GM10248 (cell line): ENCODE measurements at regions not wholly inside any gene's neighbourhood (a gene's known extent, or its start where the extent isn't known, plus 50 kb on each side); places are given as distances from the start of the nearest gene placed in this dataset.

ENCODE experiments used
- CTCF ChIA-PET: fragments of 300-600 bp; sonication (Branson Sonifier 250); formaldehyde crosslinking; extraction: SDS; loops from one replicate; lab custom pipeline; 2021; ENCODE audit warnings: antibody characterized with exemption; lab: Yijun Ruan, JAX
- POLR2A ChIA-PET: fragments of 350-650 bp; sonication (Branson Sonifier 250); formaldehyde crosslinking; extraction: SDS; loops from one replicate; lab custom pipeline; 2020; ENCODE audit warnings: antibody characterized with exemption; lab: Yijun Ruan, JAX
- DNase-seq: peaks from one replicate; pipeline ENCODE4 v3.0.0; 2012; ENCODE audit errors: extremely low spot score
- TF ChIP-seq, protein P1 (sequence below): IDR thresholded peaks from 2 replicates; pipeline ENCODE4 v1.5.1; 2012; ENCODE audit warnings: mild to moderate bottlenecking, low read depth; ENCODE audit errors: extremely low read depth, missing control alignments, control extremely low read depth

DNA sequence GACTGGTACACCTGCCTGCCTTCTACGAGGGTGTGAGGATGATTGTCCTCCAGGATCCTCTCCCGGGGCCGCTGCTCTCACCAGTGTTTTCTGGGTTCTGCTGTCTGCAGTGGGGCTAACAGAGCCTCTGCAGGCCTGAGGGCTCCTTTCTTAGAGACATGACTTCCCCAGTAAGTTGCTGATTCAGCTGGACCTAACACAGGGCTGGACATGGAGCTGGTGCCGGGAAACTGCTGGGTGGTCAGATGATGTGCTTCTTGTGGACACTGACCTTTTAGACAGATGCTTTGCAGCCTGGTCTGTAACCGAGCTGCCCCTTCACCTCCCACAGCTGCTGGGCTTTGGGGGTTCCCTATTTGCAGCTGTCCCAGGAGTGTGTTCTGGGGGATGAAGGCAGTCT is 71.5 kb downstream of the FOXL1 start:
- POLR2A ChIA-PET, result no interaction called here
- CTCF ChIA-PET, result no interaction called here
- DNase-seq, result no peak
- TF ChIP-seq, protein P1, sequence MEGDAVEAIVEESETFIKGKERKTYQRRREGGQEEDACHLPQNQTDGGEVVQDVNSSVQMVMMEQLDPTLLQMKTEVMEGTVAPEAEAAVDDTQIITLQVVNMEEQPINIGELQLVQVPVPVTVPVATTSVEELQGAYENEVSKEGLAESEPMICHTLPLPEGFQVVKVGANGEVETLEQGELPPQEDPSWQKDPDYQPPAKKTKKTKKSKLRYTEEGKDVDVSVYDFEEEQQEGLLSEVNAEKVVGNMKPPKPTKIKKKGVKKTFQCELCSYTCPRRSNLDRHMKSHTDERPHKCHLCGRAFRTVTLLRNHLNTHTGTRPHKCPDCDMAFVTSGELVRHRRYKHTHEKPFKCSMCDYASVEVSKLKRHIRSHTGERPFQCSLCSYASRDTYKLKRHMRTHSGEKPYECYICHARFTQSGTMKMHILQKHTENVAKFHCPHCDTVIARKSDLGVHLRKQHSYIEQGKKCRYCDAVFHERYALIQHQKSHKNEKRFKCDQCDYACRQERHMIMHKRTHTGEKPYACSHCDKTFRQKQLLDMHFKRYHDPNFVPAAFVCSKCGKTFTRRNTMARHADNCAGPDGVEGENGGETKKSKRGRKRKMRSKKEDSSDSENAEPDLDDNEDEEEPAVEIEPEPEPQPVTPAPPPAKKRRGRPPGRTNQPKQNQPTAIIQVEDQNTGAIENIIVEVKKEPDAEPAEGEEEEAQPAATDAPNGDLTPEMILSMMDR, result no peak

DNA sequence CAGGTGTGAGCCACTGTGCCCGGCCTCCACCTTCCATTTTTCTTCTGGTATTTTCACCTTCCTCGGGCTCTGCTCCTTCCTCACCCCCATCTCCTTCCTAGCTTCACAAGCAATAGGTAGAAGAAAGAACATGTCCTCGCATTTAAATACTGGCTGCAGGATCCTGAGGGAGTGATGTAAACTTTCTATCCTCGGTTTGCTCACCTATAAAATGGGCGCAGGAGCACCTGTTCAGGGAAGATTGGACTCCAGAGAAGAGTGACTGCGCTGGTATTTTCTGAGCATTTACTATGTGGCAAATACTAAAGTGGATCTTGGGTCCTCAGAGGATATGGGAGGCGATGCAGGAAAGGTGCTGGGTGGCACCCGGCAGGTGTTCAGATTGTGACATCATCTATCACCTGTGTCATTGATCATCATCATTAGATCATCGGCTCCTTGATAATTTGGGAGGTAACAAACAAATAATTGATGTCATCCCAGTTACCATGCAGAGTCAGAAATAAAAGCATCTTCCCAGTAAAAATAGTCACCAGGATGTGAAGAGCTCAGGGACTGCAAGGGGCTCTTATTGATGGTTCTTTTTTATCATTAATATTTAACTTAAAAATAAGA is 72.8 kb downstream of the FOXL1 start:
- ChIA-PET POLR2A (no interaction called here), CTCF (no interaction called here)
- TF ChIP-seq, protein P1, result no peak
- no peak for DNase-seq

DNA sequence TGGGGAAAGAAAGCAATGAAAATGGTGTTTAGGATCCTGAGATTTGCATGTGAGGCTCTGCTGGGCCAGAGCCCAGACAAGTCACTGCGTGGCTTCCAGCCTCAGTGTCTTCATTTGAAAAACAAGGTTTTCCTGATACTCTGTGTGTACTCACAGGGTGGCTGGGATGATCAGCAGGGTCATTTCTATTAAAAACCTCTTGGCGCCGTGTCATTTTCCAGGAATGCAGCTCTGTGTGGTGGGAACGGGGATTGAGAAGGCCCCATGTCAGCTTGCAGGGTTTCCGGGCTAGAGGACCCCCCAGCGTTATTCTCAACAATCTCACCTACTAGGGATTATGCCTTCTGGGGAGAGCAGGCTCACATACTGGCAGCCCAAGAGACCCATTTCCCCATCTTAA is 73.5 kb downstream of the FOXL1 start:
- TF ChIP-seq, protein P1, result no peak
- ChIA-PET CTCF (no interaction called here), POLR2A (no interaction called here)
- DNase-seq, result no peak

DNA sequence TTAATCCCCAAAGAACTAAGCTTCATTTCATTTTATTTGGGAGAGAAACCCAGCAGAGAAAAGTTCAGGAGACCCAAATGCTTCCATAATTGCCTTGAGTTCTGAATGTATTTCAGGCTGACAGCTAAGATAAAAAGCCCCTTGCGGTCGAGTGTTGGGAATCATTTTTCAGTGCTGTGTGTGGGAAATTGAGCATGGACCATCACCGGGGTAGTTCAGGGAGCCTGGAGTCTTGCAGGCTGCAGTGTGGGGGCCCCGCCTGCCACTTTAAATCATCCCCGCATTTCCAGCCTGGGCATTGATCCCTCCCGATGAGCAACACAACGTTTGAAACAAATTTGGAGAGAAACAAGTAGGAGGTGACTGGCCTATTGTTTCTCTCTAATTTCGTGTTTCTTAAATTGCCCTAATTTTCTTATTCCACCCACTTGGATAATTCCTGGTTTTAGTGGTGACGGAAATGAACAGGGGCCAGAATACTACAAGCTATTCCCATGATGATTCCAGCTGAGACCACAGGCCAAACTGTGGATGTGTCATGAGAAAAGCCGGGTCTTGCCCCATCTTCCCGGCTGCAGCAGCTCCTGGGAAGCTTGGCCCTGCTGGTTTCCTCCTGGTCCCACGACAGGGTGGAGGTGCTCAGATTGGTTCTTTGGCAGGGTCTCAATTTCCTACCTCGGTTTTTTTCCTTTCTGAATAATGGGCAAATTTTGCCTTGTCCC is 75.1 kb downstream of the FOXL1 start:
- CTCF ChIA-PET, result no interaction called here
- POLR2A ChIA-PET, result no interaction called here
- TF ChIP-seq, protein P1, result no peak
- no peak for DNase-seq

DNA sequence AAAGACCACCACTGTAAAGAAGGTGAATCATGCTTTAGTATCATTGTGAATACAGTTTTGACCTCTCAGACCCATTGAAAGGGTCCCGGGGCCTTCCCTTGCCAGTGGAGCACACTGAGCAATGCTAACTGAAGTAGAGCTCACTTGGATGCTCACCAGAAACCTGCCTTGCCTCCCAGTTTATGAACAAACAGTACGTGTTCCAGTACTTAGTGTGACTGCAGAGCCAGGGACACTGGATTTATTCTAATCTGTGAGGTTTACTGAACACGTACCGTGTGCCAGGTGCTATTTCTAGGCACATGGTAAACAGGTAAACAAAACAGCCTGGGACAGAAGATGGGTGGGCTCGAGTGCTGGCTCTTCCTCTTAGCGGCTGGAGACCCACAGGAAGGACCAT is 79.6 kb downstream of the FOXL1 start:
- TF ChIP-seq, protein P1, result no peak
- ChIA-PET POLR2A (no interaction called here), CTCF (no interaction called here)
- DNase-seq, result no peak

DNA sequence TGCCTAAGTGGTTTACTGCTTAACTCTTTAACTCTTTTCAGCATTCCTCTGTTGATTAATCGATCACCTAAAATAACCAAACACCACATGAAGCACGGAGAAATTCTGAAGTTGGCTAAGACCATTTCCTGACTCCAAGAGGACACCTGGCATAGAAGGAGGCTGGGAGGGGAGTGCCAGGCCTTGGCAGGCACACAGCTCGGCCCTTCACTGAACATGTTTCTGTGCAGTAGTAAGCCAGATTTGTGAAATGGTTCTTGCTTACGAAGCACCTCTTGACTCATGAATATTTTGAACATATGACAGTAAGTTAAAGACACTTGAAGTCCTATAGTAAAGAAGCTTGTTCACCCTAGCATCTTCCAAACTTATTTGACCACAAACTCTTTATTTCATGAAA is 82.3 kb downstream of the FOXL1 start:
- ChIA-PET POLR2A (no interaction called here), CTCF (no interaction called here)
- no peak for DNase-seq
- TF ChIP-seq, protein P1, result no peak
